Panc1 (cell line): ENCODE measurements at regions not wholly inside any gene's neighbourhood (a gene's known extent, or its start where the extent isn't known, plus 50 kb on each side); places are given as distances from the start of the nearest gene placed in this dataset.

Experiments
- CTCF ChIP-seq: fragments of 450-650 bp; IDR thresholded peaks from 2 replicates; pipeline ENCODE4 v1.5.1; 2017; ENCODE audit warnings: mild to moderate bottlenecking
- POLR2AphosphoS5 ChIP-seq: IDR thresholded peaks from 2 replicates; pipeline ENCODE4 v1.6.1; 2012; ENCODE audit warnings: mild to moderate bottlenecking, low read depth, low read length, moderate library complexity

GRCh38 chr22:27635852-27636251, 165.7 kb downstream of the MN1 start:
- TF ChIP-seq POLR2AphosphoS5, result no peak
- no peak for TF ChIP-seq CTCF
